Activated CD4-positive, CD25-positive, alpha-beta regulatory T cell treated with anti-CD3 and anti-CD28 coated beads, Interleukin-2, amount 50 U/mL, for 72 hours (primary cell): ENCODE measurements at regions not wholly inside any gene's neighbourhood (a gene's known extent, or its start where the extent isn't known, plus 50 kb on each side); places are given as distances from the start of the nearest gene placed in this dataset.
"Not testable (repeated sequence)": the region's sequence is repeated elsewhere in the genome, so short reads cannot be mapped to it uniquely, and the experiment has no call there.

Experiments
- DNase-seq: peaks from one replicate; pipeline ENCODE4 v3.0.0; 2021

DNA sequence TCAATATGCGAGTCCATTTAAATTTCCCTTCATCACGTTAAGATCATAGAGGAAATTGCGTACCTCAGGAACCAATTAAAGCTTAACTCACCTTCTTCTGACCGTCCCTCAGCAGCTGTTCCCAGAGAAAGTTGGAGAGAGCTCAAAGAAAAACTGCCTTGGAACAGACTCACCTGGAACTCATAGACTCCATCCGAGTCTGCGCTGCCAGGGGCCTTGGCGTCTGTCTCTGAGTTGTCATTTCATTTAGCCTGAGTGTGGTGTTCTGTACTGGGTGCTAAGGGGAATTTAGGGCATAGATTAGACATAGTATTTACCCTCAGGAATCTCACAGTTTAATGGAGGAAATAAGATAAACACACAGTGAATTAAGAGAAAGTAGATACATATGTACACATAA is 892.7 kb downstream of the TLE1 start:
- DNase-seq = no peak

DNA sequence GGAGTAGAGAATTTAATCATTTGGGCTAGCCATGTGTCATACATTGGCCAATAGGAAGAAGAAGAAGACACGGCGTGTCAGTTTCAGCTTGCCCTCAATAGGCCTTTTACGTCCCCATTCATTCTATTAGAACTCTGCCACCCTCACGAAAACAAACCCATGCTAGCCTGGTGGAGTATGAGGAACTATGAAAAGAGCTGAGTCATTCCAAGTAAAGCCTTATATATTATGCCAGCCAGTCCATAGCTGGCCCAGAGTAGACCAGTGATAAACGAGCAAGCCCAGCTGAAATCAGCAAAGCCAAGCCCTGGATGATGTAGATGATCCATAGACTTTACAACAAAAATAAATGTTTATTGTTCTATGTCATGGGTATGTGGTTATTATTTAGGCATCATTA is 895.1 kb downstream of the TLE1 start:
- no peak for DNase-seq

DNA sequence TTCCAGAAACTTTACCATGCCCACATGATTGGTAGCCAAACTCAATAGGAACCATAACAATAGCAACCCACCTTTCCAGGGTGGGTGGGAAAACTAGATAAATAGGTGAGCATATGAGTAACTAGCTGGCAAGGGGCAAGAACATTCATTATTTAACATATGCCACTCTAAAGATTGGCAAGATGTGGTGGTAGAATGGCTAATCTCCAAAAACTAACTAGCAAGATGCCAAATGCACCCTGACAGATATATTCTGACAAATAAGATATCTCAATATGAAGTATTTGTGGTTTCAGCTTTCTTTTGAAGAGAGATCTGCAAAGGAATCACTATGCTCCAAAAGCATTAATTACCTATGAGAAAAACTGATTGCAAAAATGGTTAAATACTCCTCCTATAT is 895.6 kb downstream of the TLE1 start:
- no peak for DNase-seq

DNA sequence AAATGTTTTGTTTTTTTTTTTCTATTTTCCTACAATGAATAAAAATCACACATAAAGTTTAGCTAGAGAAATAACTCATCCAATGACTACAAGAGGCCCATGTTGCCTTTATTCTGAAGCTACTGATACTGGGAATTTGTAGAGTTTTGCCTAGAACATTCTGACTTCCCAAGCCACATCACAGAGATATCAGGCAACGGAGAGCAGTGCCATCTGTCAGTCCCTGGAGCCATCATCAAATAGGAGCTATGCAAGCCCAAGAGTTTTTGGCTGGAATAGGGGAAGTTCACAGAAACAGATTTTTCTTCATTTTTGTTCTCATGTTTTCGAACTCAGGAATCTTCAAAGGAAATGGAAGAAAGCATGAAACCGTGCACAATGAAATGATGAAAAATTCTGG is 896.6 kb downstream of the TLE1 start:
- no peak for DNase-seq

DNA sequence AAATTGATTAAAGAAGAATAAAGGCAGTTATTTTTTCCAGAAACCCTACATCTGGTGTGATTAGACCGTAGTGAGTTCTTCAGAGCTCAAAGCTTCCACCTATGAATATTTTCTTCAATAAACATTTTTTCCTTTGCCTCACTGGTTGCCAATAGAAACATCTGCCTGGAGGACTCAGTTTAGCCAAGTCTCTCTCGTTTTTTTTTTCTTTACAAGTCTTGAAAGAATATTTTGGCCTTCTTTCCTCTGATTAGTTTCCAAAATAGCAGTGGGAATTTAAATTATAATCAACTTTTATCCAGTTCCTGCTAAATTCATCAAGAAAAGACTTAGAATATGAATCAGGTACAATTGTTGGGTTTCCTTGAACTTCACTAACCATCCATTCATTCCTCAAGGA is 897.5 kb downstream of the TLE1 start:
- no peak for DNase-seq

DNA sequence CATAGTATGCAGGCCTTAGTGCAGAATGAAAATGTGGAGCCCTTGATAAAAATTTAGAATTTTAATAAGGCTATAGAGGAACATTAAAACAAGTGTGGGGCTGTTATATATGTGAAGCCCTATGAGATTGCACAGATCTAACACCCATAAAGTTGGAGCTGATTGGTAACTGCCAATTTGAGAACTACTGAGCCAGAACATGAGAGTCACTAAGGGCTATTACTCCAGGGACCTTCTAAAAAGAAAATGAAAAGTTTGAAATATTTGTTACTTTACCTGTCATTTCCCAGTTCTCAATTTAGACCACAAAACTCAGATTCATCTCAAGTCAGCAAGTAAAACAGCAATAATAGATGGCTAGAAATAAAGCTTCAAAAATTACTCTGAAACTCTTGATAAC is 898.6 kb downstream of the TLE1 start:
- DNase-seq = no peak

DNA sequence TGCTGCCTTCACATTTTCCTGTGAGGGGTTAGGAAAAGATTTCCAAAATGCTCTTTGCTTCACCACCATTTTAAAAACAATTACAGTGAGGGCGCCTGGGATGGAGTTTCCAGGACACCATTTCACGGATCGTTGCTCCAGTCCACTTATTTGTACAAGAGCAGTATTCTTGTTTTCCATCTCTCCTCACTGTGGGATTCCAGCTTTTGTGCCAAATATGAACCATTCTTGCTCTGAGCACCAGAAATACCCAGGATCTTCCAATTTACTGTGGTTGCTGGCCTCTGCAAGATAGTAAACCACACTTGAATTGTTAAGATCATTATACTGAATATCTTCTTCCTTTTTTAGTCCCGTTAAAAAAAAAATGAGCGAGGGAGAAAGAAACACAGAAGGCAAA is 899.5 kb downstream of the TLE1 start:
- DNase-seq = no peak

DNA sequence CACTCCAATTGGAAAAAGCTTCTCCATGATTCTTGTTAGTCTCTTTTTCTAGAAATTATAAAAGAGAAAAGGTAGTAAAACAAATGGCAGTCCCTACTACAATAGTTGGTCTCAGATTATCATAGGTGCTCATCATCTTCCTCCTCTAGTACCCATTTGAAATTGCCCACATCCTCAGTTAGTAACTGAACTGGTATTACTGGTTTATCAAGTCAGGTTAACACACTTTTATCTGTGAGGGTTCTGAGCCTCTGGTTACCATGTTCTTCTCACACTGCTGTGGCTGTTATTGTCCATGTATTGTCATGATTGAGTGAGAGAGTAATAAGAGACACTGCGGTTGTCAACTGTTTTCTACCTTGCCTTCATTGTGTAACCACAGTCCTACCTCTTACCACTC is 901.7 kb downstream of the TLE1 start:
- DNase-seq = no peak

DNA sequence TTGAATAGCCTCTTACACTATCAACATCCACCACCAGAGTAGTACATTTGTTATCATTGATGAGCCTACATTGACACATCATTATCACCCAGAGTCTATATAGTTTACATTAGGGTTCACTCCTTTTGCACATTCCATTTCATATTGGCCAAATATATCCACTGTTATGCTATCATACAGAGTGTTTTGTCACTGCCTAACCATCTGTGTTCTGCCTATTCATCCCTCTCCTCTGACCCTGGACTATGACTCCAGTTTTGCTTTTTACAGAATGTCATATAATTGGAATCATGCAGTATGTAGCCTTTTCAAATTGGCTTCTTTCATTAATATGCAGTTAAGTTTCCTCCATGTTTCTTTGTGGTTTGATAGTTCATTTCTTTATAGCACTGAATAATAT is 904.7 kb downstream of the TLE1 start:
- no peak for DNase-seq

DNA sequence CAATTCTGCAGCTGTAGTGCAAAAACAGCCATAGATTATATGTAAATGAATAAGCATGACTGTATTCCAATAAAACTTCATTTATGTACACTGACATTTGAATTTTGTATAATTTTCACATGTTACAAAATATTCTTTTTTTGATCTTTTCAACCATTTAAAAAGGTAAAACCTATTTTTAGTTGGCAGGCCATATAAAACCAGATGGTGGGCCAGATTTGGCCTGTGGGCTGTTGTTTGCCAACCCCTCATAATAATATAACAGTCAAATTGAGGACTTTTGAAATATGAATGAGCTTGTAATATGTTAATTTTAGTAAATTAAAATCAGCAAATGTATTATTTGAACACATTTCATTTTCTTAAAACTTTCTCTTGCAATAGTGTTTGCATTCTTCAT is 913.4 kb downstream of the TLE1 start:
- no peak for DNase-seq

DNA sequence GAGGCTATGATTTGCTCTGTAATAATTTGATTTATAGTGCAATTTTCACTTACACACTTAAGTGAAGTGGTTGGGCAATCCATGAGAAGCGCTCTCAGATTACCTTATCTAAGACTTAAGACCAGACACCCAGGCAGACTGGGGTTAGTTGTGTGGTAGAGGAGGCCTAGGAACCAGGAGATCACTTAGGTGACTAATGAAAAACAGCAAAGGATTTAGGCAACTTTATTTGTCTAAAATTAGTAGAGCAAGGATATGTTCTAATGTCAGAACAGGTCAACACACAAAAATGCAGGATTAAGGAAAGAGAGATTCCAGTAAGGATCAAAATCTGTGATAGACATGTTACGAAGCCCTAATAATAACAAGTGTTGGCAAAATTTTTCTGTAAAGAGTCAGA is 913.8 kb downstream of the TLE1 start:
- DNase-seq = no peak

DNA sequence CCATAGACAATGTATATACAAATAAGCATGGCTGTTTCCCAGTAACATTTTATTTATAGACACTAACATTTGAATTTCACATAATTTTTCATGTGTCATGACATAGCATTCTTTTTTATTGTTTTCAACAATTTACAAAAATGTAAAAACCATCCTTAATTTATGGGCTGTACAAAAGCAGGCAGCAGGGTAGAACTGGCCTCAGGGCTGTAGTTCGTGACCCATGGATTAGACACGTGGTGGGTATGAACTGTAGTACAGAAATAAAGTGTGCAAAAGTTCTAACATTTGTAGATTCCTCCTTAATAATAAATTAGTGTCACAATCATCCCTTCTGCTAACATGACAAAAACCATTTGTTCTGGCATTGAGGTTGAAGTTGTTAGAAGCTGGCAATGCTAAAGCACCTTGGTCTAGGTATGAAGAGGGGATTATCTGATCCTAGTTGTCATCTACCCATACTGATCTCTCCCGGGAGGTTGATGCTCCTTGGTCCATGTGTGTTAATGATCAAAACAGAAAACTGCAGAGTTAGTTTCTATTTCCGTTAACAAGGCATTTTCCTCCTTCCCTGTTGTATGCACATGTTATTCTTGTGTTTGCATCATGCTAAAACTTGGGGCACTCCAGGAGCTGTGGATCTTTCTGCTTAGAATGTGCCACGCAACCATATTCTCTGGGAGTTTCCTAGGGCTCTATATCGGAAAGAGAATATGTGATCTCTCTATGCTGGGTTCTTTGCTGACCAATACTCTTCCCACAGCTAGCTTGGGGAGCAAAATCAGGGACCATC is 917.6 kb downstream of the TLE1 start:
- DNase-seq = no peak

DNA sequence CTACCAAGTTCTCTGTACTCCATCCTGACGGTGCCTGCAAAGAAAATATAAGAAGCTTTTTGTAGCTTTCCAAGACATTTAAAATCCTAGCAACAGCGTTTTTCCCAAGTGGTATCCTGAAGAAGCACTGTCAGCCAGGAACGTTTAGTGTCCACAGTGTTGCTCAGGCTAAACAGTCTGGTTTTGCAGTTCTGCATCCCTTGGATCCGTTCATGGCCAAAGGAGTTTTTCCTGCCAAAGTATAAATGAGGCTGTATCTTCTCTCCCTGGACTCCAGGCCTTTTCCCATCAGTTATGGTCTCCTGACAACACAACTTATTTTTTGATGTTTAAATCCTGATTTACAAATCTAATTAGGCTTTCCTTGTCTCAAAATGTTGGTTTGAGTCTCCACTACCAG is 925.8 kb downstream of the TLE1 start:
- DNase-seq = no peak

DNA sequence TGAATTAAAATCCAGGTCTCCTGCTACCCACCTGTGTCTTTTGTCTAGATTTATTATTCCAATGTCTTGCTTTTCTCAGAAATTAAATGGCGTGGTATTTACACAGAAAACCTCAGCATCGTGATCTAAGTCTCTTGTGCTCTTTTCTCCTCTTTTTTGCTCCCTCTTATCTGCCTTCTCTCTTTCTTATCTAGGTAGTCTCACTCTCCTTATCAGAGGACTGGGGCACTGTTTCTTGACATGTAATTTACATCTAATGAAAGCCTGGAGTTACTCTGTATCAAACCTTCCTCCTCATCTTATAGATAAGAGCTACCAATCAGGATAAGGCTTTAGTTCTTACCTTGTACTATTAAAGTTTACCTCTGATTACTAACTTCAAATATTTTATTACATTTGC is 933.8 kb downstream of the TLE1 start:
- DNase-seq = no peak

DNA sequence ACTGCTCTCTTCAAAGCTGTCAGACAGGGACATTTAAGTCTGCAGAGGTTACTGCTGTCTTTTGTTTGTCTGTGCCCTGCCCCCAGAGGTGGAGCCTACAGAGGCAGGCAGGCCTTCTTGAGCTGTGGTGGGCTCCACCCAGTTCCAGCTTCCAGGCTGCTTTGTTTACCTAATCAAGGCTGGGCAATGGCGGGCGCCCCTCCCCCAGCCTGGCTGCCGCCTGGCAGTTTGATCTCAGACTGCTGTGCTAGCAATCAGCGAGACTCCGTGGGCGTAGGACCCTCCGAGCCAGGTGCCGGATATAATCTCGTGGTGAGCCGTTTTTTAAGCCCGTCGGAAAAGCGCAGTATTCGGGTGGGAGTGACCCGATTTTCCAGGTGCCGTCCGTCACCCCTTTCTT is 942.3 kb downstream of the TLE1 start:
- not testable (repeated sequence) for DNase-seq

DNA sequence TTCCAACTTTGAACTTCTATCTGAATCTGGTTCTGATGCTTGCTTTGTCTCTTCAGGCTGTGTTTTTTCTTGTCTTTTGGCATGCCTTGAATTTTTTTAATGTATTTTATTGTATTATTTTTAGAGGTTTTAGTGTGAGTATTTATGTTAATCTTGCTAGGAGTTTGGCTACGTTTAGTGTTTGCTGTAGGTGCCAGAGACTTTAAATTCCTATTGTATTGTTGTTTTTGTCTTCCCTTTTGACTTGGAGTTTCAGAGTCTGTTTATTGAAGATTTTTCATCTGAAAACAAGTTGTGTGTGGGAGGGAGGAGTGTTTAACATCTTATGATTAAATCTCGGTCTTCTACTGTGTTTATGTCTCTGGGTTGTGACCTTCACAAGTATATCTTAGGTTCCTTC is 956.8 kb downstream of the TLE1 start:
- no peak for DNase-seq

DNA sequence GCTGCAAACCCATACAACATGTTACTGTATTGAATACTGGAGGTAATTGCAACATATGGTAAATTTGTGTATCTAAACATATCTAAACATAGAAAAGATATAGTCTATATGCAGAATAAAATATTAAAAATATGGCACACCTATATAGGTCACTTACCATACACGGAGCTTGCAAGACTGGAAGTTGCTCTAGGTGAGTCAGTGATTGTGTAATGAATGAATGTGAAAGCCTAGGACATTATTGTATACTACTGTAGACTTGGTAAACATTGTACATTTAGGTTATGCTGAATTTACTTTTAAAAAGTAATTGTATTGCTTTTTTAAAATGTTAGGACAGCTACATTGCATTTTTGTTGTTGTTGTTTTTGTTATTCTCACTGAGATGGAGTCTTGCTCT is 968.8 kb downstream of the TLE1 start:
- no peak for DNase-seq

DNA sequence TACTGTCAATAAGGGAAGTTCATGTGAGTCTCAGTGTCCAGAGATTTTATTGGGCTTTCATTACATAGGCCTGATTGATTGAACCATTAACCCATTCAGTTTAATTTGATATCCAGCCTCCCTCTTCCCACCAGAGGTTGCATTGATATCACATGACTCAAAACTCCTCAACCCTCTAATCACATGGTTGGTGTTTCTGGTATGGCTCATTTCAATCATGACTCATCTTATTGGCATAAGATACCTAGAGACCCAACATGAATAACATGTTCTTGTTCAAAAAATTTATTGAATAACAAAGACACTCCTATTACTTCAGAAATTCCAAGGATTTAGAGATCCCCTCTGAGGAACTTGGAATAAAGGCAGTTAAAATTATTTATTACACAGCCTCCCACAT is 982.2 kb downstream of the TLE1 start:
- DNase-seq = no peak

DNA sequence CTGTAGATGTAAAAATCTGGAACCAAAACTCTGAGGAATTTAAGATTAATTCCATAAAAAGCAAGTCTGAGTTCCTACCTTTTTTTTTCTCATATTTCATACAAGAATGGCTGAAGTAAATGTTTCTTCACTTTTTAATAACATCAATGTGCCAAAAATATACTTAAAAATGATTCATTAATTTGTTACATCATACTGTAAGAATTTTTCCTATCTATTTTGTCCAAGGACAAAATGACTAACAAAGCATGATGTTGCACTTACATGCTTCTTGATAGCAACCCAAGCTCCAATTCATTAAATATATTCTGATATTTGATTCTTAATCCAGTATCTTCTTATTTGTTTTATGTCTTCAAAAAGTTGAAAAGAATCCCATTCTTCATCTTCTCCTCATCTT is 988.3 kb downstream of the TLE1 start:
- DNase-seq = no peak

DNA sequence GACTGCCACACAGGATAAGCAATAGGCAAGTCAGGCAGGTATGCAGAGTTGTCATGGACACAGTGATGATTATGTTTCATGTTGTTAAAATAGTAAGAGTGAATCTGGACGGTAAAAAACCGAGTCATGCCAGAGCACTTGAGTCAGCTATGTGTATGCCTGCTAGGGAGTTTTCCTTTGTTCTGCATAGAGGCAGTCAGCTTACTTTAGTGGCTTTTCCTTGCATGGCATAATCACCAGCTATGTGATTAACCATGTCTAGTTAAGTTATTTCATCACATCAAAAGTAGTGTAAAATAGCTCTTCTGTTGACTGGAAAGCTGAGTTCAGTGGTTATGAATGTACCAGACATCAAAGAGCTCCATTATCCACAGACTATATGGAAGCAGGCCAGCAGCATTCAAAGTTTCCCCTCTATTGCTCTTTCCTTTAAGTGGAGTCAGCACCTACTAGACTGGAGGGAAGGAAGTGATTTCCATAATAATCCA is 989.8 kb downstream of the TLE1 start:
- no peak for DNase-seq

DNA sequence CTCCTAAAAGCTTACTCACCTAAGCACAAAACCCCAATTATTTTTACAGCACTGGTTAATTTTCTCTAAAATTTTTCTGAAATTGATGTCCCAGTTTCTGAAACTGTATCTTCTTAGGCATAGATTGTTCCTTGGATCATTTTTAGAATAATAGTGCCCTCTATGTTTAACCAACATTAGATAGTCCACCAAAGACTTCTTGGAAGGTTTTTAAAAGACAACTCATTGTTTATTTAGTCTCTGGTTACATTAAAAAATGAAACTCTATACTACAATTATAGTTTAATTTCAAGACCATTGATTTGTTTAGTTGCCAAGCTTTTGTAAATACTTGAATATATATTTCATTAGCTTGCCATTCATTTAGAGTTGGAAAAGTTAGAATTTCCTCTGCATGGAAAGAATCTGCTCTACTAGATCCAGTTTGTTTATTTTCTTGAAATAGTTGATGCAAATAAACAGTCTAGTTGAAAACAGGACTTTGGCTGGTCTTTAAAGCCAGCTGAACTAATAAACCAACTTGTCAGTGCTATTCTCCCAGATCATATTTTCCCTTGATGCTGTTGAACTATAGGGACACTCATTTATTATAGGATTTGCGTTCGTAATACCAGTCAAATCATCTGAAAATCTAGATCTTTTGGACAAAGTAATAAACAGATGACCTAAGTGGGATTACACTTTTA is 990.5 kb downstream of the TLE1 start:
- DNase-seq = no peak

DNA sequence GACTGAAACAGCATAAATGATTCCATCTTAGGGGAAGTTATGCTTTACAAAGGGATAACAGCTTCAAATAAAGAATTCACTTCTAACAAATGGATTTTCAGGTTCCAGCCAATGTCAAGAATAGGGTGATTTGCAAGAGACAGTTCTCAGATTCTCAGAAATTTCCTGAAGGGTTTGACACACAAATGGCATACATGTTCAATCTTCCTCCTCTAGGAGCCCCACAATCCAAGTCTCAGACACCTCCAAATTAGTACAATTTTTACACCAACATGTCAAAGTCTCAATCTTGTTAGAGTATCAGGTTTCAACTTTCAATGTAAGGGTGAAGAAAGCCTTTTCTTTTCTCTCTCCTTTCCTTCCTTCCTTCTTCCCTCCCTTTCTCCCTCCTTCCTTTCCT is 996.6 kb downstream of the TLE1 start:
- no peak for DNase-seq

DNA sequence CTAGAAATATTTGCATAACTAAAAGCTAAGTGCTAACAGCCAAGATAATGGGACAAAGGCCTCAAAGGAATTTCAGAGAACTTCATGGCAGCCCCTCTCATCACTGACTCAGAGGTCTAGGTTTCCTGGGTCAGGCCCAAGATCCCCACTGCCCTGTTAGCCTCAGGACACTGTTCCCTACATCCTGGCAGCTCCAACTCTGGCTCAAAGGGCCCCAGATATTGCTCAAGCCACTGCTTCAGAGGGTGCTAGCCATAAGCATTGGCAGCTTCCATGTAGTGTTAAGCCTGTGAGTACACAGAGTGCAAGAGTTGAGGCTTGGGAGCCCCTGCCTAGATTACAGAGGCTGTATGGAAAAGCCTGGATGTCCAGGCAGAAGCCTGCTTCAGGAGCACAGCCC is 998.1 kb downstream of the TLE1 start:
- DNase-seq = no peak

DNA sequence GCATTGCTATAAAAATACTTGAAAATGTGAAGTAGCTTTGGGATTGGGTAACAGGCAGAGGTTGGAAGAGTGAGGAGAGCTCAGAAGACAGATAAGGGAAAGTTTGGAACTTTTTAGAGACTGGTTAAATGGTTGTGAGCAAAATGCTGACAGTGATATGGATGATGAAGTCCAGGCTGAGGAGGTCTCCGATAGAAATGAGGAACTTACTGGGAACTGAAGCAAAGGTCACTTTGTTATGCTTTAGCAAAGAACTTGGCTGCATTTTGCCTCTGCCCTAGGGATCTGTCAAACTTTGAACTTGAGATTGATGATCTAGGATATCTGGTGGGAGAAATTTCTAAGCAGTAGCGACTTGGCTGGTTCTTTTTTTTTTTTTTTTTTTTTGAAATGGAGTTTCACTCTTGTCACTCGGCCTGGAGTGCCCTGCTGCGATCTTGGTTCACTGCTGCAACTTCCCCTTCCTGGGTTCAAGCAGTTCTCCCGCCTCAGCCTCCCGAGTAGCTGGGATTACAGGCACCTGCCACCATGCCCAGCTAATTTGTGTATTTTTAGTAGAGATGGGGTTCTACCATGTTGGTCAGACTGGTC is 998.9 kb downstream of the TLE1 start:
- no peak for DNase-seq
